NCI-H1105 (cell line): ENCODE measurements at regions not wholly inside any gene's neighbourhood (a gene's known extent, or its start where the extent isn't known, plus 50 kb on each side); places are given as distances from the start of the nearest gene placed in this dataset.

ENCODE experiments used
- DNase-seq: peaks from one replicate; lab custom pipeline; 2025; lab: John Stamatoyannopoulos, UW

- no peak for DNase-seq
These were observed 65.4 kb upstream of the ZC3H12C start for GRCh38 chr11:110027627-110028371.

GRCh38 chr11:110028921-110029320 is 64.3 kb upstream of the ZC3H12C start:
- no peak for DNase-seq

GRCh38 chr11:110029714-110030113 is 63.5 kb upstream of the ZC3H12C start:
- DNase-seq = no peak

- DNase-seq = no peak
These were observed 62.0 kb upstream of the ZC3H12C start for GRCh38 chr11:110031171-110031570.

GRCh38 chr11:110032259-110032658 is 60.9 kb upstream of the ZC3H12C start:
- DNase-seq = no peak

- DNase-seq = no peak
These were observed 60.1 kb upstream of the ZC3H12C start for GRCh38 chr11:110032957-110033570.

GRCh38 chr11:110034806-110035205 is 58.4 kb upstream of the ZC3H12C start:
- DNase-seq = no peak

GRCh38 chr11:110035357-110035756 is 57.8 kb upstream of the ZC3H12C start:
- no peak for DNase-seq

- no peak for DNase-seq
These were observed 55.0 kb upstream of the ZC3H12C start for GRCh38 chr11:110038201-110038600.
